ENCODE measurements at regions not wholly inside any gene's neighbourhood (a gene's known extent, or its start where the extent isn't known, plus 50 kb on each side); places are given as distances from the start of the nearest gene placed in this dataset.

DNA sequence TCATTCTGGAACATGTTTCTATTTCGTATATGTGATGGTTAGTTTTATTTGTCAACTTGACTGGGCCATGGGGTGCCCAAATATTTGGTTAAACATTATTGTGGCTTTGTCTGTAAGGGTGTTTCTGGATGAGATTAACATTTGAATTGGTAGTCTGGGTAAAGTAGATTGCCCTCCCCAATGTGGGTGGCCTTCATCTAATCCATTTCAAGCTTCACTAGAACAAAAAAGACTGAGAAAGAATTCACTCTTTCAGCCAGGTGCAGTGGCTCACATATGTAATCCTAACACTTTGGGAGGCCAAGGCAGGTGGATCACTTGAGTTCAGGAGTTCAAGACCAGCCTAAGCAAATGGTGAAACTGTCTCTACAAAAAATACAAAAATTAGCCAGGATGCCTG is 55.7 kb upstream of the TANC1 start:
- no peak overlapping the region for H3K27ac ChIP-seq (ENCODE audit: insufficient read depth, low read length)
- TF ChIP-seq, protein P1, sequence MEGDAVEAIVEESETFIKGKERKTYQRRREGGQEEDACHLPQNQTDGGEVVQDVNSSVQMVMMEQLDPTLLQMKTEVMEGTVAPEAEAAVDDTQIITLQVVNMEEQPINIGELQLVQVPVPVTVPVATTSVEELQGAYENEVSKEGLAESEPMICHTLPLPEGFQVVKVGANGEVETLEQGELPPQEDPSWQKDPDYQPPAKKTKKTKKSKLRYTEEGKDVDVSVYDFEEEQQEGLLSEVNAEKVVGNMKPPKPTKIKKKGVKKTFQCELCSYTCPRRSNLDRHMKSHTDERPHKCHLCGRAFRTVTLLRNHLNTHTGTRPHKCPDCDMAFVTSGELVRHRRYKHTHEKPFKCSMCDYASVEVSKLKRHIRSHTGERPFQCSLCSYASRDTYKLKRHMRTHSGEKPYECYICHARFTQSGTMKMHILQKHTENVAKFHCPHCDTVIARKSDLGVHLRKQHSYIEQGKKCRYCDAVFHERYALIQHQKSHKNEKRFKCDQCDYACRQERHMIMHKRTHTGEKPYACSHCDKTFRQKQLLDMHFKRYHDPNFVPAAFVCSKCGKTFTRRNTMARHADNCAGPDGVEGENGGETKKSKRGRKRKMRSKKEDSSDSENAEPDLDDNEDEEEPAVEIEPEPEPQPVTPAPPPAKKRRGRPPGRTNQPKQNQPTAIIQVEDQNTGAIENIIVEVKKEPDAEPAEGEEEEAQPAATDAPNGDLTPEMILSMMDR (conservative IDR thresholded peaks at IDR 0.05 in 1 of 2, IDR thresholded peaks at IDR 0.05 in 1 of 2; ENCODE audit: low read depth in 1 of 2, low read length in 2 of 2), result no peak
- no peak for TF ChIP-seq EZH2 (IDR thresholded peaks at IDR 0.05; ENCODE audit: low read length, missing control alignments)
- DNase-seq (ENCODE audit: low read depth in 2 of 2), result no peak
- no peaks in the 10 kb centered on the region for H4K20me1 ChIP-seq (ENCODE audit: control insufficient read depth, extremely low read depth, insufficient read depth, low read length)
- no peaks in the 10 kb centered on the region for H3K27me3 ChIP-seq (ENCODE audit: control insufficient read depth, insufficient read depth, low read length)
- H3K36me3 ChIP-seq (ENCODE audit: control insufficient read depth, insufficient read depth, low read length), result no peaks in the 10 kb centered on the region
- no peak overlapping the region for H2AFZ ChIP-seq (ENCODE audit: low read length)
- no peaks in the 10 kb centered on the region for H3K79me2 ChIP-seq (ENCODE audit: control insufficient read depth, insufficient read depth, low read length)
- peaks cover 3% of the 10 kb centered on the region for H3K4me1 ChIP-seq (ENCODE audit: control insufficient read depth, extremely low read depth, insufficient read depth, low read length)
- no peak overlapping the region for H3K9ac ChIP-seq (ENCODE audit: insufficient read depth, low read length)
- no peaks in the 10 kb centered on the region for H3K9me3 ChIP-seq (ENCODE audit: control insufficient read depth, insufficient read depth, low read depth, low read length)
- H3K4me2 ChIP-seq (ENCODE audit: extremely low read depth, insufficient read depth, low read length), result no peak overlapping the region
- no peak overlapping the region for H3K4me3 ChIP-seq (replicated peaks in 1 of 4; ENCODE audit: control extremely low read depth in 1 of 4, insufficient read depth in 1 of 4, low read depth in 3 of 4, low read length in 4 of 4)

DNA sequence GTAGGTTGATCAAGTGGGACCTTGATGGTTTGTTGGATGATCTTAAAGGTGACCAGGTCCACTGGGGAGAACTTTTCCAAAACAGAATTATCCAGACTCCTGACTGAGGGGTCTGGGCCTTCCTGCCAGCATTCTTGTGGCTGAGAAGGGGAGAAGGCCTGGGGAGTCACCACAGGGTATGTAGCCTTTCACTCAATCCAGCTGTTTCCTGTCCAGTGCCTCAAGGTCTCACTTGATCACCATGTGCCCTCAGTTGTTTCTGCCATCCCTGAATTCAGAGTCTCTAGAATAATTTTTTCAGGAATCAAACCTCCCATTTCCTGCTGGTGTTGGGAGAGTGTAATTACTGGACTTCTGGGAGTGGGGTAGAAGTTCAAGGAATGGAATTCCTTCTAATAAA is 54.4 kb upstream of the TANC1 start:
- Histone ChIP-seq H3K36me3 (ENCODE audit: control insufficient read depth, insufficient read depth, low read length) (no peaks in the 10 kb centered on the region), H4K20me1 (ENCODE audit: control insufficient read depth, extremely low read depth, insufficient read depth, low read length) (no peaks in the 10 kb centered on the region), H3K27ac (ENCODE audit: insufficient read depth, low read length) (no peak overlapping the region), H3K9ac (ENCODE audit: insufficient read depth, low read length) (no peak overlapping the region), H3K4me3 (replicated peaks in 1 of 4; ENCODE audit: control extremely low read depth in 1 of 4, insufficient read depth in 1 of 4, low read depth in 3 of 4, low read length in 4 of 4) (no peak overlapping the region), H3K27me3 (ENCODE audit: control insufficient read depth, insufficient read depth, low read length) (no peaks in the 10 kb centered on the region), H3K4me2 (ENCODE audit: extremely low read depth, insufficient read depth, low read length) (no peak overlapping the region), H3K9me3 (ENCODE audit: control insufficient read depth, insufficient read depth, low read depth, low read length) (no peaks in the 10 kb centered on the region), H2AFZ (ENCODE audit: low read length) (no peak overlapping the region), H3K4me1 (ENCODE audit: control insufficient read depth, extremely low read depth, insufficient read depth, low read length) (peaks cover 3% of the 10 kb centered on the region), H3K79me2 (ENCODE audit: control insufficient read depth, insufficient read depth, low read length) (no peaks in the 10 kb centered on the region)
- TF ChIP-seq, protein P1 (conservative IDR thresholded peaks at IDR 0.05 in 1 of 2, IDR thresholded peaks at IDR 0.05 in 1 of 2; ENCODE audit: low read depth in 1 of 2, low read length in 2 of 2), result no peak
- TF ChIP-seq EZH2 (IDR thresholded peaks at IDR 0.05; ENCODE audit: low read length, missing control alignments), result no peak
- DNase-seq (ENCODE audit: low read depth in 2 of 2), result peak in 1 of 2 donors; percentile 20

DNA sequence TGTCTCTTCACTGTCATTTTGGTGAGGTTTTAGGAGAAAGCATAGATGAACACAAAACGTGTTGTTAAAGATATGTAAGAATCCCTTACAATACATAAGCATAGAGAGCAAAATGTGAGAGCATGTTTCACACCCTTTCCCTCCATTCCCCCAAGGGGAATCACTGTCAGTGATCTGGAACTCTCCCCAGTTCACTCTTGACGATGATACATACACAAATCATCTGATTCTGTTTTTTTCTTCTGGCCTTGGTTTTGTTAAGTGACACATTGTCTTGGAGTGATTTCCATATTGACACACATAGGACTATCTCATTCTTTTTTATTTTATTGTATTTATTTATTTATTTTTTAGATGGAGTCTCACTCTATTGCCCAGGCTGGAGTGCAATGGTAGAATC is 53.7 kb upstream of the TANC1 start:
- no peak overlapping the region for H2AFZ ChIP-seq (ENCODE audit: low read length)
- H3K27ac ChIP-seq (ENCODE audit: insufficient read depth, low read length), result no peak overlapping the region
- no peak overlapping the region for H3K9ac ChIP-seq (ENCODE audit: insufficient read depth, low read length)
- H3K4me2 ChIP-seq (ENCODE audit: extremely low read depth, insufficient read depth, low read length), result no peak overlapping the region
- H3K27me3 ChIP-seq (ENCODE audit: control insufficient read depth, insufficient read depth, low read length), result no peaks in the 10 kb centered on the region
- H3K4me3 ChIP-seq (replicated peaks in 1 of 4; ENCODE audit: control extremely low read depth in 1 of 4, insufficient read depth in 1 of 4, low read depth in 3 of 4, low read length in 4 of 4), result no peak overlapping the region
- H3K79me2 ChIP-seq (ENCODE audit: control insufficient read depth, insufficient read depth, low read length), result no peaks in the 10 kb centered on the region
- no peaks in the 10 kb centered on the region for H4K20me1 ChIP-seq (ENCODE audit: control insufficient read depth, extremely low read depth, insufficient read depth, low read length)
- no peak for TF ChIP-seq EZH2 (IDR thresholded peaks at IDR 0.05; ENCODE audit: low read length, missing control alignments)
- TF ChIP-seq, protein P1 (conservative IDR thresholded peaks at IDR 0.05 in 1 of 2, IDR thresholded peaks at IDR 0.05 in 1 of 2; ENCODE audit: low read depth in 1 of 2, low read length in 2 of 2), result no peak
- peaks cover 3% of the 10 kb centered on the region for H3K4me1 ChIP-seq (ENCODE audit: control insufficient read depth, extremely low read depth, insufficient read depth, low read length)
- H3K9me3 ChIP-seq (ENCODE audit: control insufficient read depth, insufficient read depth, low read depth, low read length), result no peaks in the 10 kb centered on the region
- H3K36me3 ChIP-seq (ENCODE audit: control insufficient read depth, insufficient read depth, low read length), result no peaks in the 10 kb centered on the region
- DNase-seq (ENCODE audit: low read depth in 2 of 2), result peak in 1 of 2 donors; percentile 14
